Middle frontal gyrus (tissue), 1 donor: ENCODE measurements at regions not wholly inside any gene's neighbourhood (a gene's known extent, or its start where the extent isn't known, plus 50 kb on each side); places are given as distances from the start of the nearest gene placed in this dataset.
"Not testable (repeated sequence)": the region's sequence is repeated elsewhere in the genome, so short reads cannot be mapped to it uniquely, and the experiment has no call there.

Experiments
- DNase-seq: peaks from one replicate; pipeline ENCODE4 v3.0.0-alpha.2; 2015; ENCODE audit warnings: low spot score; ENCODE audit errors: extremely low spot score

DNA sequence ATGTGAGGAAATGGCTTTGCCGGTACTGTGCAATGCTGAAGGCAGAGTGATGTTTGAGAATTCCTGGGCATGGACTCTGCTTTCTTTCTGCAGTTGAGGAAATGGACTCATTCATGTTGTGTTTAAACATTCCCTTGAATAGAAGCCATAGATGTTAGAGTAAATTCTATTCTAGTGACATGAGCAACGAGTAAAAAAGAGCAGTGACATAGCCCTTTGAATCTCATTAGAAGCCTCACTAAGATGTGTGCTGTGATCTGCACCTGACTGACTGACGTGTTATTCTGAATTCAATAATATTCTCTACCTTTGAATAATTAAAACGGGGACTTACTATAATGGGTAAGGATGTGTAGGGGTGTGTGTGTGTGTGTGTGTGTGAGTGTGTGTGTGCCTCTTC lies 113.7 kb upstream of the KLF4 start:
- DNase-seq: no peak

- no peak for DNase-seq
Observed at GRCh38 chr9:107600060-107600573, 110.5 kb upstream of the KLF4 start.

GRCh38 chr9:107597743-107598217 lies 108.2 kb upstream of the KLF4 start:
- DNase-seq: no peak

DNA sequence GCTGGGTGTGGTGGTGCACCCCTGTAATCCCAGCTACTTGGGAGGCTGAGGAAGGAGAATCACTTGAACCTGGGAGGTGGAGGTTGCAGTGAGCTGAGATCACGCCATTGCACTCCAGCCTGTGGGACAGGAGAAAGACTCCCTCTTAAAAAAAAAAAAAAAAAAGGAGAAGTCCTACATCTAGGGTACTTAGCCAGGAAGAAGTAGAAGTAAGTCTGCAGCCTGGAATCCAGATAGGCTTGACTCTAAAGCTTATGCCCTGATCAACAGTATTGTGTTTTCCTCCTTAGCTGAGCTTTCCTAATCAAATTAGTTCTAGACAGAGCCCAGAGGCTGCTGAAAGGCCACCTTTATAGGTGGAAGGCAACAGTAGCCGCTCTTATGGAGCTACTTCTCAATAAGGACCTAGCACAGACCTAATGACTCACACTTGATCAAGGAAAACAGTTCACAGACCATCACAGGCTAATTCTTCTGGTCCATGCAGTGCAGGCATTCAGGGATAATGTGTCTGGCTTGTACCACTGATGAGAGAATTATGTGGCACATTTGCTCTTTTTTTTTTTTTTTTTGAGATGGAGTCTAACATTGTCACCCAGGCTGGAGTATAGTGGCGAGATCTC lies 105.5 kb upstream of the KLF4 start:
- no peak for DNase-seq

GRCh38 chr9:107593224-107593870 lies 103.8 kb upstream of the KLF4 start:
- no peak for DNase-seq

GRCh38 chr9:107592424-107592823 lies 102.9 kb upstream of the KLF4 start:
- DNase-seq: no peak

- DNase-seq: no peak
Observed at GRCh38 chr9:107591781-107592180, 102.2 kb upstream of the KLF4 start.

DNA sequence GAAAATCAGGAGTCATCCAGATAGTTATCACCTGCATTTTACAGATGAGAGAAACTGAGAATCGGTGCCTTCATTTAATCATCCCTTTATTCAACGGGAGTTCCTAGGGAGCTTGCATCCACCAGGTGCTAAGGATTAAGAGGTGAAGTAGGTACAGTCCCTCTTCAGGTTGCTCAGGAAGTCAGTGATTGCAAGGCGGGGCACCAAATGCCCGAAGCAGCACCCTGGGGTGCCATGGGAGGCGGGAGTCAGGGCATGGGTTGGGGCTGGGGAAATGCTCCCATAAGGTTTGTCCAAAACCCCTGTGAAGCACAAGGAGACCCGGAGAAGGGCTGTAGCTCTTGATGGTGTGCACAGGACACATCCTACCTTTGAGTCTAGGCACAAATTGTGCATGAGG lies 98.8 kb upstream of the KLF4 start:
- DNase-seq: no peak

DNA sequence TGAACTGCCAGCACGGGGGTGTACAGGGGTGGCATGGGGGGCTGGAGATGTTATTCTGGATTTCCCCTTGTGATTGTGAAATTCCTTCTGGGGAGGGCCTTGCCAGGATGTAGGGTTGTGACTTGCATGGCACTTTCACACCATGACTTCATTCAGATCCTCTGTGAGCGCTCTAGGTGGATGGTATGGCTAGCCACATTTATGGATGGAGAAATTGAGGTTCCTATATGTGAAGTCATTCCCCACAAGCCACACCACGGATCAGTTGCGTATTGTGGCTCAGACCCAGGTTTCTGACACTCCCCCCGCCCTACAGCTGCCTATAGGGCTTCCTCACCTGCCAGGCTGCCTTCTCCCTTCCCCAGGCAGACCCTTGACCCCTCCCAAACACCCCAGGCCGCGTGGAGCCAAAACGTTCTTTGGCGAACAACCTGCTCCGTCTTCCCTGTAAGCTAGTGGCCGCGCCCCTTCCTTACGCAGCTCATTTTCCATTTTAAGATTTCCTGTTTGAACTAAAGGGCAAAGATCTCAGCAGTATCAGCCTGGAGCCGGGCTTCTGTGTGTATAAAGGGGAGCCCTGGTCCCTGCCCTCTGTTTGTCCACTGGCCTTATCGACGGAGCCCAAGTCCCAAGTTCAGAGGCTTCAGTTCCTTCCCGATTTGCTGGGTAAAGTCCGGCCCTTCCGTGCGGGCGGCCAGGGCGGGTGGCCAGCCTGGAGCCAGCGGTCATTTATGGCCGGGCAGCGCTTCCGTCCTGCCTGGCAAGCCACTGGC lies 97.8 kb upstream of the KLF4 start:
- DNase-seq: no peak

GRCh38 chr9:107586493-107586892 lies 96.9 kb upstream of the KLF4 start:
- no peak for DNase-seq

DNA sequence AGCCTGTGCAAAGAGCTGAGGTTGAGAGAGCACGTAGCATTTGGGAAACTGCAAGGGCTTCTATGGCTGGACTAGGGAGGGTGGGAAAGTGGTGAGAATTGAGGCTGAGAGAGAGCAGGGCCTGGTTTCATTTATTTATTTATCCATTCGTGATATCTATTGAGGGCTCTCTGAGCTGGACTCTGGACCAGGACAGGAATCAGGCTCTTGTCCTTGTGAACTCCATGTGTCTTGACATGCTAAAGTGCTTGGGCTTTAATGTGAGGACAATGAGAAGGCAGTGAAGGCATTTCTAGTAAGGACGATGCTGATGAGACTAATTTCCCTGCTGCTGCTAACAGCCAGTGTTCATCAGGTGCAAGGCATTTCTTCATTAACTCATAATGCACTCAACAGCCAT lies 95.9 kb upstream of the KLF4 start:
- no peak for DNase-seq

DNA sequence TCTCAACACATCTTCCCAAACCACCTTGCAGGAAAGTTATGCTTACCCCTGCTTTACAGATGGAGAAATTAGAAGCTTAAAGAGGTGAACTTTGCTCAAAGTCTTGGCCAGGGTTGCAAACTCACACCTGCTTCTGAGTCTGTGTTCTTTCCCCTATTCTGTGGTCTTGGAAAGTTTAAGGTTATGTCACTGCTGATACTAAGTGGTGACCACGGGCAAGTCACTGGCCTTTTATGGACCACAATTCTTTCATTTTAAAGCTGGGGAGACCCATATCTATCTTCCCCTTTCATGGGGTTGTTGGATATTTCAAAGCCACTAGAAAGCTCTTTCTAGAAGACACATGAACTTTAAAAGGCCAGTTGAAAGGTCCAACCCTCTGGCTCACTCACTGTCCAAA lies 95.4 kb upstream of the KLF4 start:
- DNase-seq: no peak

- DNase-seq: no peak
Observed at GRCh38 chr9:107584186-107584585, 94.6 kb upstream of the KLF4 start.

- no peak for DNase-seq
Observed at GRCh38 chr9:107577140-107577776, 87.7 kb upstream of the KLF4 start.

GRCh38 chr9:107571148-107571547 lies 81.6 kb upstream of the KLF4 start:
- DNase-seq: no peak

GRCh38 chr9:107569174-107569573 lies 79.6 kb upstream of the KLF4 start:
- DNase-seq: no peak

GRCh38 chr9:107568406-107568805 lies 78.8 kb upstream of the KLF4 start:
- DNase-seq: not testable (repeated sequence)

DNA sequence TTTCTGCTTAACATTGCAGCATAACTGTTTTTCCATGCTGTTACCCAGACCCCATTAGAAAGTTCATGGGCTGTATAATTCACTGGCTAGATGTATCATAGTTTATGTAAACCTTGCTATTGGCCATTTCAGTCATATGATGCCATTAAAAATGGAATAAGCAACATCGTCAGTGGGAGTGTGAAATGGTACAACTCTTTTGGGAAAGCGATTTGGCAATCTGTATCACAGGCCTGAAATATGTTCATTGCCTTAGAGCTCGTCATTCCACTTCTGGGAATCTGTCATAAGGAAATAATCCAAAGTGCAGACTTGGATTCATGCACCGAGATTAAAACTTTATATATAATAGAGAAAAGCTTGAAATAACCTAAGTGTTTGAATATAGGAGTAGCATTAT lies 77.9 kb upstream of the KLF4 start:
- no peak for DNase-seq

GRCh38 chr9:107566611-107567061 lies 77.1 kb upstream of the KLF4 start:
- no peak for DNase-seq

- no peak for DNase-seq
Observed at GRCh38 chr9:107562798-107563197, 73.2 kb upstream of the KLF4 start.

- DNase-seq: no peak
Observed at GRCh38 chr9:107559494-107560086, 70.0 kb upstream of the KLF4 start.
